ENCODE measurements at regions not wholly inside any gene's neighbourhood (a gene's known extent, or its start where the extent isn't known, plus 50 kb on each side); places are given as distances from the start of the nearest gene placed in this dataset.

GRCh38 chr1:177334903-177335302, 164.1 kb downstream of the BRINP2 start:
- TF ChIP-seq MYC (IDR thresholded peaks at IDR 0.05; ENCODE audit: low read depth, low read length) (no peak), MAX (IDR thresholded peaks at IDR 0.05; ENCODE audit: low read depth, low read length) (no peak), POLR2A (IDR thresholded peaks at IDR 0.05; ENCODE audit: extremely low read depth, insufficient read length) (no peak)
- TF ChIP-seq, protein P1, sequence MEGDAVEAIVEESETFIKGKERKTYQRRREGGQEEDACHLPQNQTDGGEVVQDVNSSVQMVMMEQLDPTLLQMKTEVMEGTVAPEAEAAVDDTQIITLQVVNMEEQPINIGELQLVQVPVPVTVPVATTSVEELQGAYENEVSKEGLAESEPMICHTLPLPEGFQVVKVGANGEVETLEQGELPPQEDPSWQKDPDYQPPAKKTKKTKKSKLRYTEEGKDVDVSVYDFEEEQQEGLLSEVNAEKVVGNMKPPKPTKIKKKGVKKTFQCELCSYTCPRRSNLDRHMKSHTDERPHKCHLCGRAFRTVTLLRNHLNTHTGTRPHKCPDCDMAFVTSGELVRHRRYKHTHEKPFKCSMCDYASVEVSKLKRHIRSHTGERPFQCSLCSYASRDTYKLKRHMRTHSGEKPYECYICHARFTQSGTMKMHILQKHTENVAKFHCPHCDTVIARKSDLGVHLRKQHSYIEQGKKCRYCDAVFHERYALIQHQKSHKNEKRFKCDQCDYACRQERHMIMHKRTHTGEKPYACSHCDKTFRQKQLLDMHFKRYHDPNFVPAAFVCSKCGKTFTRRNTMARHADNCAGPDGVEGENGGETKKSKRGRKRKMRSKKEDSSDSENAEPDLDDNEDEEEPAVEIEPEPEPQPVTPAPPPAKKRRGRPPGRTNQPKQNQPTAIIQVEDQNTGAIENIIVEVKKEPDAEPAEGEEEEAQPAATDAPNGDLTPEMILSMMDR (IDR thresholded peaks at IDR 0.05; ENCODE audit: low read depth, low read length), result no peak
- no peak overlapping the region for H3K4me3 ChIP-seq (ENCODE audit: low read depth, low read length)
- DNase-seq (ENCODE audit: low read depth), result no peak

- no peak overlapping the region for H3K4me3 ChIP-seq (ENCODE audit: low read depth, low read length)
- peak; percentile 2 for DNase-seq (ENCODE audit: low read depth)
- TF ChIP-seq MYC (IDR thresholded peaks at IDR 0.05; ENCODE audit: low read depth, low read length) (no peak), POLR2A (IDR thresholded peaks at IDR 0.05; ENCODE audit: extremely low read depth, insufficient read length) (no peak), MAX (IDR thresholded peaks at IDR 0.05; ENCODE audit: low read depth, low read length) (no peak)
- TF ChIP-seq, protein P1 (IDR thresholded peaks at IDR 0.05; ENCODE audit: low read depth, low read length), result no peak
Measured at GRCh38 chr1:177333936-177334595, 163.3 kb downstream of the BRINP2 start.
